NCI-H460 (cell line): ENCODE measurements at regions not wholly inside any gene's neighbourhood (a gene's known extent, or its start where the extent isn't known, plus 50 kb on each side); places are given as distances from the start of the nearest gene placed in this dataset.

ENCODE experiments used
- DNase-seq: peaks from one replicate; pipeline ENCODE4 v3.0.0-alpha.2; 2016; ENCODE audit warnings: low read depth; ENCODE audit errors: extremely low read depth

GRCh38 chr2:41527525-41528323, 520.1 kb upstream of the PKDCC start:
- DNase-seq = no peak

- DNase-seq = no peak
Observed at GRCh38 chr2:41535575-41535974, 512.2 kb upstream of the PKDCC start.

GRCh38 chr2:41540272-41540998, 507.4 kb upstream of the PKDCC start:
- DNase-seq = no peak

DNA sequence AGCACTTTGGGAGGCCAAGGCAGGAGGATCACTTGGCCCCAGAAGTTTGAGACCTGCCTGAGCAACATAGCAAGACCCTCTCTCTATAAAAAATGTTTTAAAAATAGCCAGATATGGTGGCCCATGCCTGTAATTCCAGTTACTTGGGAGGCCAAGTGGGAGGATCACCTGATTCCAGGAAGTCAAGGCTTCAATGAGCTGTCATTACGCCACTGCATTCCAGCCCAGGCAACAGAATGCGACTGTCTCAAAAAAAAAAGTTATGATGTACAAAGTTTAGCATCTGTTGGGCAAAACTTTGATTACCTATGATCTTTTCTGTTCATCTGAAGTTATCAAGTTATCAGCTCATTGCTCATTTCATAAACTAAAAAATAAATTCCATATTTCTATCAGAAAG, 504.1 kb upstream of the PKDCC start:
- no peak for DNase-seq

DNA sequence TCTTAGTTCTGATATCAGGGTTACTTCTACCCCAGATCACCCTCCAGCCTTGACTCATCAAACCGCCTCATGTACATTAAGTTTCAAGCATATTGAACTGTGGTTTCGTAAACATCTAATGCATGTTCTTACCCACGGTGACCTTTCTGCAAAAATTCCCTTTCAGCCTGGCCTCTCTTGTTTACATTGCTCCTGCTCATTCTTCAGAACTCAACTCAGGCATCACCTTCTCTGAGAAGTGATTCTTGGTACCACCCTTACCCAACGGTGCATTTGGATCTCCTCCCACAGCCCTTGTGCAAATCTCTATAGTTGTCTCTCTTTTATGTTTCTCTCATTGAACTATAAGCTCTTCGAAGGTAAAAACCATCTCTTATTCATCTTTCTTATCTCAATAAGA, 503.1 kb upstream of the PKDCC start:
- no peak for DNase-seq

GRCh38 chr2:41546031-41546430, 501.8 kb upstream of the PKDCC start:
- no peak for DNase-seq

GRCh38 chr2:41568648-41569047, 479.2 kb upstream of the PKDCC start:
- DNase-seq = no peak

DNA sequence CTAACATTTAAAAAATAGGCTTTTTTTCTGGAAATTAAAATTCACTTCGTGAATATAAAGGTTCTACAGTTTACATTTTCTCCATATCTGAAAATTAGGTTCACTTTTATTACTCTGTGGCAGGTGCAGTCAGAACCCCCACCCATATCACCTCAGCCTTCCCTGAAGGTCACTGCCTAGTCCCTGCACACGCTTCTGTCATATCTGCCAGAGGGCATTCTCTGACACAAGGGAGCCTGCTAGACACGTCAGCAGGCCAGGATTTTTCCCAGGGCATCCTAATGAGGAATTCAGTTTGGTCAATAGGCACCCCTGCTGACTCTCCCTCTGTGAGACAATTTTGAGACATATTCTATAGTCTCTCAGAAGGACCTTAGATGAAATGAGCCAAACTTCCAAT, 475.7 kb upstream of the PKDCC start:
- DNase-seq = no peak

DNA sequence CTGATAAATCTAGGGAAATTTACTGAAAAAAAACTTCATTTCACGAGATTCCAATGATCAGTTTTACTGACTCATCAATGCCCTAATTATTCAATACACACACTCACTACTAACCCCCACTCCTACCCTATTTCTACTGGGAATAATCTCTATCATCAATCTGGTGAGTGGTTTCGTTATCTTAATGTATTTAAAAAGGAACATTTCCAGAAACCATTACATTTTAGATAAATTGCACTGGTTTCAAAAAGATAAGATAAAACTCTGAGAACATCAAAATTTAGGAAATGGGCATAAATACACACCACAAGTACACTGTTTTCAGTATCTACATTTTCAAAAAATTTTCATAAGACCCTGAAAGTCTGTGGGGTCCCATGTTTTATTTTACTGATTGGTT, 471.4 kb upstream of the PKDCC start:
- no peak for DNase-seq

- DNase-seq = no peak
Observed at GRCh38 chr2:41579806-41580205, 468.0 kb upstream of the PKDCC start.

- DNase-seq = no peak
Observed at GRCh38 chr2:41580806-41581205, 467.0 kb upstream of the PKDCC start.

DNA sequence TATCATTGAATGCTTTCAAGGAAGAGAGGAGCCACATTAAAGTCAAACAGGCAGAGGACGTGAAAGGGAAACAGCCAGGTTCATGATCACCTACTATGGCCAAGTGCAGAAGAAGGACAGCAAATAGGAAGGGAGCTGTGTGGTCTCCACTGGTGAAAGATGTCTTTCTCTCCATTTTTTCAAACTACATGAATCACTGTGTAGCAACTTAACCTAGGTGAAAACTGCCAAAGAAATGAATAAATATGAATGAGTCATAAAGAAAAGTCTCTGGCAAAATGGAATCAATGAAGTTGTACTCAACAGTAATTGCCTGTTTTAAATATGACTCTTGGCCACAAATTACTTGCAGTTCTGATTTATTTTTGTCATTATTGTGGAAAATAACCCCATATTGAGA, 452.6 kb upstream of the PKDCC start:
- DNase-seq = no peak

- no peak for DNase-seq
Observed at GRCh38 chr2:41597680-41598079, 450.1 kb upstream of the PKDCC start.

- no peak for DNase-seq
Observed at GRCh38 chr2:41598161-41598894, 449.5 kb upstream of the PKDCC start.

- DNase-seq = no peak
Observed at GRCh38 chr2:41600460-41600859, 447.4 kb upstream of the PKDCC start.

- DNase-seq = no peak
Observed at GRCh38 chr2:41602341-41602740, 445.5 kb upstream of the PKDCC start.

DNA sequence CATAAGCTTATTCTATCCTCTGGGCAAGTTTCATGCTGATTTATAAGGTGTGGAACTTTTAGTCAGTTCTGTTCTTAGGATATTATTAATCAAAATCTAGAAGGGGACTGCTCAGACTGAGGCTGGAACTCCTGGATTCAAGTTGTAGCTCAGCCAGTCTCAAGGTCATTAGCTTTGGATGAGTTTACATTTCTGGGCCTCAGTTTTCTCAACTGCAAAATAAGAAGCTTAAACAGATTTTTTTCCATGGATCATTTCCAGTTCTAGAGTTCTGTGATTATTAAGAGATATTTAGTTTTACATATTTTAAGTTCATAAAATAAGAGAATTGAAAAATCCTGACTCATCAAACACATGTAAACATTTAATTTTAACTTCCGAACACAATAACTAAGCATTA, 442.5 kb upstream of the PKDCC start:
- no peak for DNase-seq

GRCh38 chr2:41605914-41606313, 441.9 kb upstream of the PKDCC start:
- no peak for DNase-seq

- no peak for DNase-seq
Observed at GRCh38 chr2:41610501-41611190, 437.2 kb upstream of the PKDCC start.

DNA sequence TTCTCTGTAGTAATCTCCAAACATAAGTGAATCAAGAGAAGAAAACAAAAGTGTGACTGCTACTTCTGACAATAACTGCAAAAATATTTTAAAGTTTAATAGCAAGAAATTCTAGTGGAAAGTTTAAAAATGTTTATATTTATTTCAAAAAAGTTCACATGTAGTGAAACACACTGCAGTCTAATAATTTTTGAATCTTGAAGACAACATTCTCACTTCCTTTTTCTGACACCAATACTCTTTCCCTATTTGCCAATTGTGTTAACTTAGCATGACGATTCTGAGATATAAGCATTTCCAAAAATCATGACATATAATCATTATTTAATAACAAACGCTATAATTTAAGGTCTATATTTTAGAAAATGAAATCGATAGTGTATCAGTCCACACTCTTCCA, 429.1 kb upstream of the PKDCC start:
- DNase-seq = no peak

DNA sequence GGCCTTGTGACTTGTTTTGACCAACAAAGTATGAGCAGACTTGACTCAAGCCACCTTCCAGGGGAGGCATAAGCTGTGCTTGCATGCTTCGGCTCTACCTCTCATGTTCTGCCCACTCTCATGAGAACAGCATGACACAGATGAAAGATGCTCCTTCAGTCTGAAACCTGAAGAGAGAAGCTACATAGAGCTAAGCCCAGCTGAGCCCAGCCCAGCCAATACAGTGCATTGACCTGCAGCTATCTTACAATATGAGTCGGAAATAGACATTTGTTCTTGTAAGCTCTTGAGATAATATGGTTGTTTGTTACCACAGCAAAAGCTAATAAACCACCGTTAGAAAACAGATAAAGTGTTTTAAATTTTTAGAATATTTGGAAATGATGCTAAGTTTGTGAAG, 426.7 kb upstream of the PKDCC start:
- DNase-seq = no peak
